GM18505 (cell line): ENCODE measurements at regions not wholly inside any gene's neighbourhood (a gene's known extent, or its start where the extent isn't known, plus 50 kb on each side); places are given as distances from the start of the nearest gene placed in this dataset.

ENCODE experiments used
- ATAC-seq: cut with Tn5 transposase; IDR thresholded peaks from one replicate; pipeline ENCODE4 v1.9.1; 2021; ENCODE audit not compliant: unreplicated experiment
- POLR2A ChIP-seq: IDR thresholded peaks from 4 replicates; pipeline ENCODE4 v1.6.1; 2011; ENCODE audit warnings: borderline replicate concordance; ENCODE audit not compliant: insufficient read depth, insufficient read length; ENCODE audit errors: extremely low read depth

DNA sequence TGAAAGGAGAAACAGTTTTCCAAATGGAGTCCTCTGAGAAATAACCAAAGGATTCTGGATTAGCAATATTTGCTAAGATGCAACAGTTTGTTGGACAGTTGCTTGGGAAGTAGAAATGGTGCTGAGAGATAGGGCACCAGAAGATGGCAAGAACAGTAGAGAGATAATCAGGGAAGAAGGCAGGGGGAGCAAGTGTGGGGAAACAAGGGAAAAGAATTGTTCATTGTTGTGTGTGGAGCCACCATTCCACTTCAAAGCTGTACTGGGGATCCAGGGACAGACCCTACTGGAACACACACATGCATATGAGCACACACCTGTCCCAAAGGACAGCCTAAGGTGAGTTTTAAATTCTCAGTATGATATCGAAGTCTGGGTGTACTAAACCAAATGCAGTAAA lies 152.5 kb downstream of the ZNF608 start:
- no peak for TF ChIP-seq POLR2A
- ATAC-seq = no peak

DNA sequence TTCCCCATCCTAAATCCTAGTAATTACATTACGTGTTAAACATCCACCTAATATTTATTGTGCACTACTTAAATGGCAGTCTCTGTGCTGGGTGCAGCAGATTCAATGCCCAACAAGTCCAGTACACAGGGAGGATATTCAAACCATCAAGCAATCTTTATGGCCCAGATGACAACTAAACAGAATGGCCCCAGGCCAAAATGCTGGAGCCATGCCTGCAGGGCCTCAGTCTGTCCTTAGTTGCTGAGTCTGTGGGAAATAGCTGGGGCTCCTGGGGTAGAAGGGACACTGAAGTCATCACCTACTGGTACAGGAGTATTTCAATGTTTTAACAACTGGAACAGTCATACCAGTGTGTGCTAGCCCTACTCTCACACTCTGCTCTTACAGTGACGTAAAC lies 153.5 kb downstream of the ZNF608 start:
- no peak for ATAC-seq
- no peak for TF ChIP-seq POLR2A

DNA sequence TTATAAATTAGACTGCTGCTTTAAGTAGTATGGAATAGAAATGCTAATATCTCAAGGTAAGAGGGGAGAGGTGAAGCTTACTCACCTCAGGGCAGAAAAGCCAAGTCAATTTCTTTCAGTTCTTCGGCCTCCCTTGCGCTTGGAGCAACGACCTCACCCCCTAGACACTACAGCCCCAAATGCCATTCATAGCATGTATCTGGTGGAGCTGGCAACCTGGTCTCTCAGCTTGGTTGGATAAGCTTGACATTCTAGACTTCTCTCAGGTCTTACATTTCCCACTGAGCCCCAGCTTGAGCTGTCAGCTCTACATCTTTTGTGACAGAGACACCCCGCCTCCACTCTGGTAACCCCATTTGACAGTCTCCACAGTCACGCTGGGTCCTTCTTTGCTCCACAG lies 154.9 kb downstream of the ZNF608 start:
- no peak for TF ChIP-seq POLR2A
- ATAC-seq = no peak

DNA sequence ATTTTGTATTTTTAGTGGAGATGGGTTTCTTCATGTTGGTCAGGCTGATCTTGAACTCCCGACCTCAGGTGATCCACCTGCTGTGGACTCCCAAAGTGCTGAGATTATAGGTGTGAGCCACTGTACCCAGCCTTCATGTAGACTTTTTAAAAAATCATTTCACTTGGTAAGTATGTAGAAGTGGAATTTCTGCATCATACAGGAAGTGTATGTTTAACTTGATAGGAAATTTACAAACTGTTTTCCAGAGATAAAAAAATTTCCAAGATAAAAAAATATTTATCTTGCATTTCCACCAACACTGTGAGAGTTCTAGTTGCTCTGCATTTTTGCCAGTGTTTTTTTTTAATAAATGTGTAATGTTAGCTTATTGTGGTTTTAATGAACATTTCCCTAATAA lies 155.8 kb downstream of the ZNF608 start:
- TF ChIP-seq POLR2A = no peak
- no peak for ATAC-seq

DNA sequence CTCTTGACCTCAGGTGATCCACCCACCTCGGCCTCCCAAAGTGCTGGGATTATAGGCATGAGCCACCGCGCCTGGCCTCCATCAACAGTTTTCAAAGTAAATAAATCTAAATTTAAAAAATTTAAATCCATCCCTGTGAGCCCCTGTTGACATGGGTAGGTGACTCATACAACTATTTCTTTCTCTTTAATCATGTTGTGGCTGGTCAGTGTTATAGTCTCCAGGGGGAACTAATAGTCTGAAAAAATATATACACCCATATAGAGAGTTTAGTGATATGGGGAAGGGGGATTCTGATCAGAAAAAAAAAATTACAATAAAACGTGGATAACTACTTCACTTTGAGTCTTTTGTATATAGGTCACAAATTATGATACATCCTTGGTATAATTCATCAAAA lies 159.2 kb downstream of the ZNF608 start:
- TF ChIP-seq POLR2A = no peak
- ATAC-seq = no peak

DNA sequence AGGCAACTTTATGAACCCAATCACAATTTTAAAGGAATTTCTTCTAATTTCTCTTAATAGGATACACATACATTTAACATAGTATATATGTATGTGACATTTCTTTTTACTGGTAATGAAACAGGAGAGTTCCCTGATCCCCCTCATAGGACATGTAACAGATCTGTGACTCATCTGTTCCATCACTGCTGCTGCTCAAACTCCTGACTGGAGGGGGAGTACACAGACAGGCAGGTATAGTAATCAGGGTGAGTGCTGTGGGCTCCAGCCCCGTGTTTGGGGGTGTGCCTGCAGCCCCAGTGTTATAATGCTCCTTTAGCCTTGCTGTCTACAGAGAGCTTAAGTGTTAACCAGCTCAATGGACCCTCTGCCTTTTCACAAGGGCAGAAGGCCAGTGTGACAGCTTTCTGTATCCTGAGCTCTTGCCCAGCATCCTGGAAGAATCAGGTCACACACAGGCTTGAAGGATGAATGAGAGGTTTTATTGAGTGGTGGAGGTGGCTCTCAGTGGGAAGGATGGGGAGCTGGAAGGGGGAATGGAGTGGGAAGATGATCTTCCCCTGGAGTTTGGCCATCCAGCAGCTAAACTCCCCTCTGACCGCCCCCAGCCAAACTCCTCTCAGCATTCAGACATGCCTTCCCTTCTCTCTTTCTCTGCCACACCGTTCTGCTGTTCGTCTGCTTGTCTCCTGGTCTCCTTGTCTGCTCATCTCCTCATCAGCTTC lies 161.3 kb downstream of the ZNF608 start:
- ATAC-seq = no peak
- TF ChIP-seq POLR2A = no peak

DNA sequence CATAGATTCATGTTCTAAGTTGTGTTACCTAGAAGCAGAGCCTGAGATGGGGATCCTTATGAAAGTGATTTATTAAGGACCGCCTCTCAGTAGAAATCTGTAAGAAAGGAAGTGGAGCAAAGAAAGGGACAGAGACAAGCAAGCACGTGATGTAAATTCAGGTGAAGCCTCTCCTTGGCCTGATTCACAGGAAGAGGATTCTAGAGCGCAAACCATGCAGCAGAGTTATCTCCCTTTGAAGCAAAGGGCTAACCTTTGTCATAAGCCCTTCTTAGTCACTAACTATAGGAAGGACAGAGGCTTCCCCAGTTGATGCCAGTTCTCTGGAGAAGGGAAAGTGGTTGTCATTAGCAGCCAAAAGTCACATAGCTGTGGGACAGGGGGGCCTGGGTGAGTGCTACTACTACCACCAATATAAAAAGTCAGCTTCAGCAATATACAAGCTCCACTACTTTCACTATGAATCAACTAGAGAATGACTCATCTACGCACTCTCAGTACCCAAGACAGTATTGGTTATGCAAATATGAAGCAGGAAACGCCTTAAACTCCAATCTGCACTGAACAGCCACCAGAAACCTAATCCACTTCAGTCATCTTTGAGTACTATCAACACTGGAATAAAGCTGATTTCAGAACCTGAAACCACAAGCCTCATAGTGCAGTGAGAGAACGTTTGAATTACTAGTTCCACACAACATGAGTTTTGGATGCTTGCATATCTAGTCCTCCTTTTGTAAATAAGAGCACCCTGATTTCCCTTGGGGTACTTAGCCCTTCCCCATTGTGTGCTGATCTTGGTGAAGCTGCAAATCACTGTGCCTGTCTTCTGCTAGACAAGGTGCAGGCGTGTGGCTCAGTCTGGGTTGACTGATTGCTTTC lies 162.7 kb downstream of the ZNF608 start:
- peak; percentile 98 for ATAC-seq

DNA sequence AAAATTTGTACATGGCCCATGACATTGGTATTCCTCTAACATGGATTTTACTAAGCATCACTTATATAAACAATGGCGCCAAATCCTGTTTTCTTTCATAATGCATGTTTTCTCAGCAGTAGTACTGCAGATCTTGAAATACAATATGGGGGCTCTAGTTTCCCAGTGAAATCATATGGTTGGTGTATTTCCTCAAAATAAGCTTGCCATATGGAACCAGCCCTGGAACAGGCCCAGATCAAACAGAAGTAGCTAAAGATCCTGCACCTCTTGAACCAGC lies 163.9 kb downstream of the ZNF608 start:
- ATAC-seq = no peak
- no peak for TF ChIP-seq POLR2A

More for the DNA sequence above, 162.7 kb downstream of the ZNF608 start:
- no peak for TF ChIP-seq POLR2A

DNA sequence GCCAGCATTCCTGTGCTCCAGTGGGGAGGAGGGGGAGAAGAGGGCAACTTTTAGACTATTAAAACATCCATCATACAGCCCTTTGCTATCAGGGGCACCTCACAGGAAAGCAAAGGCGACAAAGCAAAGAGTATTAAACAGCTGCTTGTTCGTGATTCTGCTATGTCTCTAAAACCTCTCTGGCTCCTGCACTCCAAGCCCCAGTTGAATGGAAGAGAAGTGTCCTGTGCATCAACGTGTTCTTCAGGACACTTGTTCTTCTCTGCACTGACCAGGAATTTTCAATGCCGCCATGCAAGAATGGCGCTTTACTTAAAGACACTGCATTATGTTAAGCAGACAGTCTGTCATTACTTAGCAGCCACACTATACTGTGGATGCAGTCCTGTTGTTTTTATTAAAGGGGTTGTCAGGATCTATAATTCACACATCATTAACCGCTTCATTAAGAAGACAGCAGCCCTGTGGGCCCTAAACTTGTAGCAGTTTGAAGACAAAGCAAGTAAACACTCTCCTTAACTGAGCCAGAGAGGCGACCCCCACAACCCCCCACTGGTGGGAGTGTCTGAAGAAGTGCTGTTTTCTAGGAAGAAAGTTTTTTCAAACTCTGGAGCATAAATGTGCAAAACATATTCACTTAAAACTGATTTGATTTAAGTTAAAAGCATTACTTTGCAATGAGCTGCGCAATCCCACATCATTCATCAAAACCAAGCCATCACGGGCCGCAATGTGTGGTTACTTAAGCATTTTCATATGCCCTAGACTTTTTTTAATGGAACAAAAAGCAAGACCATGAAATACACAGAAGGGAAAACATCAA lies 164.5 kb downstream of the ZNF608 start:
- TF ChIP-seq POLR2A = no peak
- ATAC-seq = no peak

DNA sequence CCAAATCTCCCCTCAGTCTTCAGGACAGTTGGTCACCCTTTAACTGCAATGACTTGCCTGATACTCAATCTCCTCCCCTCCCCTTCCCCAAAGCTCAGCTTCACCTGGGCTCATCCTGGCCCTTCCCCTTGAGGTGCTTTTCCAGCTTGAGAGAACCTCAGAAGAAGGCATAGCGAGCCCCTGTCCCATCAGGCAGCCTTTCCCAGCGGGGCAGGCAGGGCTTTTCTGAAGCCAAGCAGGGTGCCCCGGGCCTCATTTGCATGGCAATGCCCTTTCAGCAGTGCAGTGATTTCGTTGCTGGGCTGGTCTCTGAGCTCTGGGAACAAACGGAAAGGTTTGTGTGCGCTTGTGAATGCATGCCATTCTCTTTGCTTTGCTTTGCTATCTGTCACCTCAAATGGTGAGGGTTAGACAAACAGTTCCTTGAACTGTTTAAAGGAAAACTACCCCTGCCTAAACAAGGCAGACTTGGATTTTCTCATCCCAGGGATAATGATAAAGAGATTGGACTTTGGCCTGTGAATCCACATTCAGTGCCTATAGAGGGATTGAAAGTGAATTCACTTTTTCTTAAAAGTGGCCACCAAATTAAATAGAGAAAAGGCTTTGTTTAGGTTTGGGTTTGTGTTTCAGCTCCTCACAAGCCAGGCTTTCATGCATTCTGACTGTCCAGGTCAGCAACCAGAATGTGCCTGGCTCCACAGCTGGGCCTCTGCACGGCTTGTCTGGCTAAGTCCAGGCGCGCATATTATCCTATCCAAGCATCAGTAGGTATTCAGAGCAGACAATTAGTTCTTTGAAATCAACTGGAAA lies 165.3 kb downstream of the ZNF608 start:
- no peak for TF ChIP-seq POLR2A
- ATAC-seq = no peak

DNA sequence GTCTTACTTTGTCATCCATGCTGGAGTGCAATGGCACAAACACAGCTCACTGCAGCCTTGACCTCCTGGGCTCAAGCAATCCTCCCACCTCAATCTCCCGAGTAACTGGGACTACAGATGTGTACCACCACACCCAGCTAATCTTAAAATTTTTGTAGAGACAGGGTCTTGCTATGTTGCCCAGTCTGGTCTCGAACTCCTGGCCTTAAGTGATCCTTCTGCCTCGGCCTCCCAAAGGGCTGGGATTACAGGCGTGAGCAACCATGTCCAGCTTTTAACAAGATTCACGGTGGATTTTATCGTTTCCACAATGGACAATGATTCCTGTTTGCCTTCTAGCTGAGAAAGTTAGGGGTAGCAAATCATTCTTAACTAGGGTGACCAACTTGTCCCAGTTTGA lies 165.9 kb downstream of the ZNF608 start:
- ATAC-seq = no peak
- TF ChIP-seq POLR2A = no peak

DNA sequence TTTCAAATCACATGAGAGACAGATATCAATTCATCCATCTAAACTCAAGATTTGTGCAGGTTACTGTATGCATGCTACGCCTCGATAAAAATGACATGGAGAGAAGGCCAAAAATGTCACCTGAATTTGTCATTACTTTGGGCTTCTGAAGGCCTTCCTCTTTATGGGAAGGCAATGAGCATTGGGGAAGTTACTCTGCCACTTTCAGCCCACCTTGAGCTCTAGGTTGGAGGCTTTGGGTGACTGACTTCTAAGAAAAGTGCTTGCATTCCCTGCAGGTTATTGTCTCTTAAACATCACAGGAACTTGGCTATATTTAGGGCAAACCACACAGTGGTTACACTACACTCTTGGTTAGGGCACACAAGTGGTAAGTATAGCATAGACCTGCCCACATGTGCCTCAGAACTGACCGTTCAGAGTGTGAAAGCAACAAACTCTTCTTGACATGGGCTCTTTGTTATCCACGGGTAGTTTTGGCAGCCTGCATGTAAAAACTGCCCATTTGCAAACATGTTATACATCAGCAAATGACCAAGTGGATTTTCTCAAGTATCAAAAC lies 169.5 kb downstream of the ZNF608 start:
- peak; percentile 67 for ATAC-seq
- no peak for TF ChIP-seq POLR2A

DNA sequence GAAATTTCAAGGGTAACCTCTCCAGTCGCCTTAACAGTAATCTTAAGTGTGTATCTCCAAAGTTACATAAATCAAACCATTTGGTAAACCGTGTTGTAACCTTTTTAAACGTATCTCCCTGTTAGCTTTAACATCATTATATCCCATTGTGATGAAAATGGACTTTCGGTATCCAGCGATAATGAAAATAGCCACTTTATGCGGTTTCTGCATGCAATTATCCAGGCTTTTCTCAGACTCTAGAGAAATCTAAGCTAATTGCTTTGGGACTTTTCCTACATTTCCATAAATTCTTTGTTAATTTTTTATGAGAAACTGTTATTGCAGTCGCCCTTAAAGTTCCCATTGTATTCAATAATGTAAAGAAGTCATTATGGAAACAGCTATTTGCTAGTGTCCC lies 170.7 kb downstream of the ZNF608 start:
- no peak for ATAC-seq
- no peak for TF ChIP-seq POLR2A
